ENCODE measurements at regions not wholly inside any gene's neighbourhood (a gene's known extent, or its start where the extent isn't known, plus 50 kb on each side); places are given as distances from the start of the nearest gene placed in this dataset.

DNA sequence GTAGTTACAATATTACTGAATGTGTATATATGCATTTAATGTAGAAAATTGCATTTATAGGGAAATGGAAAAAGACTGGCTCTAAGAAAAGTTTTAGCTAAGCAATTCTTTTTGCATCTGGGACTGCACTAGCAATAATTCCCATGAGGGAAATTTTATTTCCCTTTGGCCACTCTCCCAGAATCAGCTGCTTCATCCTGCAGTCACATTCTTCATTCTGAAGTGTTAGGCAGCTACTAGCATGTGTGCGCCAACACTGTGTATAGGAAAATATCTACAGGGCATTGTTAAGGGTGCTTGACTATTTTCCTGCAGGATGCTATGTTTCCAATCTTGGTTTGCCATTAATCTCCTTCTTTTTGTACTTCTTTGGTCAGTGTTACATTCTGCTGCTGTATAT, 312.8 kb upstream of the PCDH20 start:
- TF ChIP-seq, protein P1, sequence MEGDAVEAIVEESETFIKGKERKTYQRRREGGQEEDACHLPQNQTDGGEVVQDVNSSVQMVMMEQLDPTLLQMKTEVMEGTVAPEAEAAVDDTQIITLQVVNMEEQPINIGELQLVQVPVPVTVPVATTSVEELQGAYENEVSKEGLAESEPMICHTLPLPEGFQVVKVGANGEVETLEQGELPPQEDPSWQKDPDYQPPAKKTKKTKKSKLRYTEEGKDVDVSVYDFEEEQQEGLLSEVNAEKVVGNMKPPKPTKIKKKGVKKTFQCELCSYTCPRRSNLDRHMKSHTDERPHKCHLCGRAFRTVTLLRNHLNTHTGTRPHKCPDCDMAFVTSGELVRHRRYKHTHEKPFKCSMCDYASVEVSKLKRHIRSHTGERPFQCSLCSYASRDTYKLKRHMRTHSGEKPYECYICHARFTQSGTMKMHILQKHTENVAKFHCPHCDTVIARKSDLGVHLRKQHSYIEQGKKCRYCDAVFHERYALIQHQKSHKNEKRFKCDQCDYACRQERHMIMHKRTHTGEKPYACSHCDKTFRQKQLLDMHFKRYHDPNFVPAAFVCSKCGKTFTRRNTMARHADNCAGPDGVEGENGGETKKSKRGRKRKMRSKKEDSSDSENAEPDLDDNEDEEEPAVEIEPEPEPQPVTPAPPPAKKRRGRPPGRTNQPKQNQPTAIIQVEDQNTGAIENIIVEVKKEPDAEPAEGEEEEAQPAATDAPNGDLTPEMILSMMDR (IDR thresholded peaks at IDR 0.05; ENCODE audit: insufficient read depth, low read depth, low read length) = no peak
- no peak for TF ChIP-seq EZH2 (IDR thresholded peaks at IDR 0.05; ENCODE audit: insufficient read depth, low read length)

All from astrocyte (in vitro differentiated cells and primary cell).